HFF-Myc (cell line): ENCODE measurements at regions not wholly inside any gene's neighbourhood (a gene's known extent, or its start where the extent isn't known, plus 50 kb on each side); places are given as distances from the start of the nearest gene placed in this dataset.
"Not testable (repeated sequence)": the region's sequence is repeated elsewhere in the genome, so short reads cannot be mapped to it uniquely, and the experiment has no call there.

Experiments used
- DNase-seq: peaks from one replicate; pipeline ENCODE4 v3.0.0-alpha.2; 2011; ENCODE audit warnings: low read depth; ENCODE audit errors: extremely low read depth
- H3K4me3 ChIP-seq: replicated peaks from 2 replicates; pipeline ENCODE4 v1.5.1; 2011; ENCODE audit warnings: low read depth, mild to moderate bottlenecking, control low read depth, low read length
- TF ChIP-seq, protein P1 (sequence below): IDR thresholded peaks from 2 replicates; pipeline ENCODE4 v1.5.1; 2012; ENCODE audit warnings: mild to moderate bottlenecking, low read depth, low read length, control low read depth; ENCODE audit errors: missing control alignments

GRCh38 chr20:51930775-51931174, 128.5 kb upstream of the SALL4 start:
- H3K4me3 ChIP-seq = no peak overlapping the region
- DNase-seq = peak; percentile 56
- TF ChIP-seq, protein P1, sequence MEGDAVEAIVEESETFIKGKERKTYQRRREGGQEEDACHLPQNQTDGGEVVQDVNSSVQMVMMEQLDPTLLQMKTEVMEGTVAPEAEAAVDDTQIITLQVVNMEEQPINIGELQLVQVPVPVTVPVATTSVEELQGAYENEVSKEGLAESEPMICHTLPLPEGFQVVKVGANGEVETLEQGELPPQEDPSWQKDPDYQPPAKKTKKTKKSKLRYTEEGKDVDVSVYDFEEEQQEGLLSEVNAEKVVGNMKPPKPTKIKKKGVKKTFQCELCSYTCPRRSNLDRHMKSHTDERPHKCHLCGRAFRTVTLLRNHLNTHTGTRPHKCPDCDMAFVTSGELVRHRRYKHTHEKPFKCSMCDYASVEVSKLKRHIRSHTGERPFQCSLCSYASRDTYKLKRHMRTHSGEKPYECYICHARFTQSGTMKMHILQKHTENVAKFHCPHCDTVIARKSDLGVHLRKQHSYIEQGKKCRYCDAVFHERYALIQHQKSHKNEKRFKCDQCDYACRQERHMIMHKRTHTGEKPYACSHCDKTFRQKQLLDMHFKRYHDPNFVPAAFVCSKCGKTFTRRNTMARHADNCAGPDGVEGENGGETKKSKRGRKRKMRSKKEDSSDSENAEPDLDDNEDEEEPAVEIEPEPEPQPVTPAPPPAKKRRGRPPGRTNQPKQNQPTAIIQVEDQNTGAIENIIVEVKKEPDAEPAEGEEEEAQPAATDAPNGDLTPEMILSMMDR = no peak

DNA sequence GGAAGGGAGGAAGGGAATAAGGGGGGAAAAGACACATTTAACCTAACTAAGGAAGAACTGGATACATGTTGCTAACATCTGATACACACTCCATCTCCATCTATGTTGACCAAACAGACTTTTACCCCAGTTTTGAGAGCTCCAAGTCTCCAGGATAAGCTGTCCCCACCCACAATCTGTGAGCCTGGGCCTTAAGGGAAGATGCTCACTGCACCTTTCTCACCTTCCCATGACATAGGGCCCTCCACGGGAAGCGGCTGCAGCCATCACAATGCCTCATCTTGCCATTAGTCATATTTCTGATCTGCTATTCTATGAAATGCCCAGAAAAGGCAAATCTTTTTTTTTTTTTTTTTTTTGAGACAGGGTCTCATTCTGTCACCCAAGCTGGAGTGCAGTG, 126.6 kb upstream of the SALL4 start:
- TF ChIP-seq, protein P1 = no peak
- H3K4me3 ChIP-seq = no peak overlapping the region
- DNase-seq = no peak

DNA sequence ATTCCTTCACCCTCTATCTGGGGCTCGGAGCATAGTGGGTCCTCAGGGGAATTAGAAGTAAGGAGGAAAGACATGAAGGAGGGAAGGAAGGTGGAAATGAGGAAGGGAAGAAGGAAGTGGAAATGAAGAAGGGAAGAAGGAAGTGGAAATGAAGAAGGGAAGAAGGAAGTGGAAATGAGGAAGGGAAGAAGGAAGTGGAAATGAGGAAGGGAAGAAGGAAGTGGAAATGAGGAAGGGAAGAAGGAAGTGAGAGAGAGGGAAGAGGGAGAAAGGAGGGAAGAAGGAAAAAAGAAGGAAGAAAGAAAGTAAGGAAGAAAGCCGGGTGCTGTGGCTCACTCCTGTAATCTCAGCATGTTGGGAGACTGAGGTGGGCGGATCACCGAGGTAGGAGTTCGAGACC, 125.6 kb upstream of the SALL4 start:
- not testable (repeated sequence) for DNase-seq, H3K4me3 ChIP-seq

DNA sequence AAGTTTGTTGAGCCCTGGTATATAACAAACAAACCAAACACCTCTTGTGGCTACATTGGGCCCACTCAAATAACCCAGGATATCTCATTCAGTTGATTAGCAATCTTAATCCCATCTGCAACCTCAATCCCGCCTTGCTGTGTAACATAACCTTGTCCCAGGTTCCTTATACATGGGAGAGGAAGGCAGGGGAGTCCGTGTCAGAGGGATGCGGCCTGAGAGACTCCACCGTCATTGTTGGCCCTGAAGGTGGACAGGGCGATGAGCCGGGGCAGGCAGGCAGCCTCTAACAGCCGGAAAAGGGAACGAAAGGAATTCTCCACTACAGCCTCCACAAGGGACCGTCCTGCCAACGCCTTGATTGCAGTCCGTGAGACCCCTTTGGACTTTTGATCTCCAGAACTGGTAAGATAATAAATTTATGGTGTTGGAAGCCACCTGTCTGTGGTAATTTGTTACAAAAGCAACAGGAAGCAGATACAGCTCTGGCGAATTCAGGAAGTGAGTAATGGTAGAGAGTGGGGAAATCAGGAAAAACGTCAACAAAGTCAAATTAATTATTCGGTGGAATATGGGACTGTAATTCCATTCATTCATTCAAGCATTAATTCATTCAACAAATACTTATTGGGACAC, 124.5 kb upstream of the SALL4 start:
- DNase-seq = no peak
- H3K4me3 ChIP-seq = no peak overlapping the region
- TF ChIP-seq, protein P1 = no peak

- H3K4me3 ChIP-seq = no peak overlapping the region
- no peak for DNase-seq
- TF ChIP-seq, protein P1 = no peak
These were observed 122.2 kb upstream of the SALL4 start for GRCh38 chr20:51924509-51924908.

GRCh38 chr20:51923633-51924032, 121.3 kb upstream of the SALL4 start:
- no peak for DNase-seq
- TF ChIP-seq, protein P1 = no peak
- H3K4me3 ChIP-seq = no peak overlapping the region

DNA sequence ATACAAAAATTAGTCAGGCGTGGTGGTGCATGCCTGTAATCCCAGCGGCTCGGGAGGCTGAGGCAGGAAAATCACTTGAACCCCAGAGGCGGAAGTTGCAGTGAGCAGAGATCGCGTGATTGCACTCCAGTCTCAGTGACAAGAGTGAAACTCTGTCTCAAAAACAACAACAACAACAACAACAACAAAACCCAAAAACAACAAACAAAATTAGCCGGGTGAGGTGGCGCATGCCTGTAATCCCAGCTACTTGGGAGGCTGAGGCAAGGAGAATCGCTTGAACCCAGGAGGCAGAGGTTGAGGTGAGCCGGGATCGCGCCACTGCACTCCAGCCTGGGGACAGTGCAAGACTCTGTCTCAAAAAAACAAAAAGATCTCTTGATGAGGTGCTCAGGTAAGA, 120.5 kb upstream of the SALL4 start:
- DNase-seq, H3K4me3 ChIP-seq: not testable (repeated sequence)

GRCh38 chr20:51918561-51918960, 116.2 kb upstream of the SALL4 start:
- H3K4me3 ChIP-seq = no peak overlapping the region
- DNase-seq = no peak
- TF ChIP-seq, protein P1 = no peak
